OCI-LY3 (cell line): ENCODE measurements at regions not wholly inside any gene's neighbourhood (a gene's known extent, or its start where the extent isn't known, plus 50 kb on each side); places are given as distances from the start of the nearest gene placed in this dataset.

Experiments
- H2AFZ ChIP-seq: fragments of 200-600, 300-600 bp; shearing (Covaris generic); 2 replicates; pipeline ENCODE4 v1.6.0; 2014; ENCODE audit warnings: antibody characterized with exemption, low read depth, low read length
- H3K27ac ChIP-seq: fragments of 200-600, 300-600 bp; sonication (generic); 2 replicates; pipeline ENCODE4 v1.5.1; 2014; ENCODE audit warnings: mild to moderate bottlenecking, low read length, moderate library complexity, mixed read lengths
- H3K27me3 ChIP-seq: fragments of 200-600, 300-600 bp; sonication (generic); 2 replicates; pipeline ENCODE4 v1.6.1; 2014; ENCODE audit warnings: low read depth, low read length, mixed read lengths
- H3K36me3 ChIP-seq: fragments of 200-600, 300-600 bp; sonication (generic); replicated peaks from 2 replicates; pipeline ENCODE3; 2014; ENCODE audit warnings: low read depth, low read length, mixed read lengths
- H3K4me1 ChIP-seq: fragments of 300-600, 200-600 bp; sonication (generic); 2 replicates; pipeline ENCODE4 v1.6.1; 2014; ENCODE audit warnings: low read length, mixed read lengths
- H3K4me2 ChIP-seq: fragments of 200-600, 300-600 bp; sonication (generic); 2 replicates; pipeline ENCODE4 v1.6.1; 2014; ENCODE audit warnings: low read length, mixed read lengths
- H3K4me3 ChIP-seq: fragments of 300-600, 200-600 bp; sonication (generic); 2 replicates; pipeline ENCODE4 v1.5.1; 2014; ENCODE audit warnings: antibody characterized with exemption, mild to moderate bottlenecking, low read length, moderate library complexity
- H3K79me2 ChIP-seq: fragments of 300-600, 200-600 bp; shearing (Covaris generic); 2 replicates; pipeline ENCODE4 v1.6.1; 2014; ENCODE audit warnings: mild to moderate bottlenecking, low read length, mixed read lengths
- H3K9ac ChIP-seq: fragments of 300-600, 200-600 bp; shearing (Covaris generic); 2 replicates; pipeline ENCODE4 v1.6.0; 2014; ENCODE audit warnings: mild to moderate bottlenecking, low read length, moderate library complexity
- H3K9me3 ChIP-seq: fragments of 200-600, 300-600 bp; shearing (Covaris generic); 2 replicates; pipeline ENCODE4 v1.6.1; 2014; ENCODE audit warnings: low read length, mixed read lengths; ENCODE audit not compliant: insufficient read depth
- H4K20me1 ChIP-seq: fragments of 200-600, 300-600 bp; sonication (generic); 2 replicates; pipeline ENCODE4 v1.6.1; 2016; ENCODE audit warnings: low read length, mixed read lengths; ENCODE audit not compliant: insufficient read depth
- EZH2phosphoT487 ChIP-seq: fragments of 200-600 bp; shearing (Covaris generic); IDR thresholded peaks from 2 replicates; pipeline ENCODE4 v1.6.1; 2018; ENCODE audit warnings: antibody characterized with exemption, mixed run types, low read depth
- TF ChIP-seq, protein P1 (sequence below): fragments of 200-600, 300-600 bp; sonication (generic); IDR thresholded peaks from 2 replicates; pipeline ENCODE4 v1.5.1; 2014; ENCODE audit warnings: antibody characterized with exemption, low read length, low read depth

DNA sequence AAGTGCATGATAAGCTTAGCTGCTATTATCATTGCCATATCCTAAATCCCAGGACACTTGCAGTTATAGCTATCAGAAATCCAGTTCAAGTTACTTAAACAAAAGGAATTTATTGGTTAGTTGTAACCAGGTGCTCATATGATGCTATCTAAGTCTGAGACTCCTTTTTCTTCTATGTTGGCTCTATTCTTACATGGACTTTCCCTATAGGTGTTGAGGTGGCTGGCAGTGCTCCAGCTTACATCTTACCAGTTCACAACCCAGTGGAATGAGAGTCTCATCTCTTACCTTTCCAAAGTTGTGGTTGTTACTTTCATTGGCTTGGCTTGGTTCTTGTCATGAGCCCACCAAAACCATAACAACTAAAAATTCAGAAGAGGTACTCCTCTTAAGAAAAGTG lies 94.6 kb downstream of the DACT1 start:
- H4K20me1 ChIP-seq, result no peaks in the 10 kb centered on the region
- no peak overlapping the region for H3K9ac ChIP-seq
- no peak overlapping the region for H3K27ac ChIP-seq
- H3K79me2 ChIP-seq, result no peaks in the 10 kb centered on the region
- H2AFZ ChIP-seq, result no peak overlapping the region
- H3K36me3 ChIP-seq, result no peaks in the 10 kb centered on the region
- H3K27me3 ChIP-seq, result no peaks in the 10 kb centered on the region
- H3K4me2 ChIP-seq, result no peak overlapping the region
- TF ChIP-seq, protein P1, sequence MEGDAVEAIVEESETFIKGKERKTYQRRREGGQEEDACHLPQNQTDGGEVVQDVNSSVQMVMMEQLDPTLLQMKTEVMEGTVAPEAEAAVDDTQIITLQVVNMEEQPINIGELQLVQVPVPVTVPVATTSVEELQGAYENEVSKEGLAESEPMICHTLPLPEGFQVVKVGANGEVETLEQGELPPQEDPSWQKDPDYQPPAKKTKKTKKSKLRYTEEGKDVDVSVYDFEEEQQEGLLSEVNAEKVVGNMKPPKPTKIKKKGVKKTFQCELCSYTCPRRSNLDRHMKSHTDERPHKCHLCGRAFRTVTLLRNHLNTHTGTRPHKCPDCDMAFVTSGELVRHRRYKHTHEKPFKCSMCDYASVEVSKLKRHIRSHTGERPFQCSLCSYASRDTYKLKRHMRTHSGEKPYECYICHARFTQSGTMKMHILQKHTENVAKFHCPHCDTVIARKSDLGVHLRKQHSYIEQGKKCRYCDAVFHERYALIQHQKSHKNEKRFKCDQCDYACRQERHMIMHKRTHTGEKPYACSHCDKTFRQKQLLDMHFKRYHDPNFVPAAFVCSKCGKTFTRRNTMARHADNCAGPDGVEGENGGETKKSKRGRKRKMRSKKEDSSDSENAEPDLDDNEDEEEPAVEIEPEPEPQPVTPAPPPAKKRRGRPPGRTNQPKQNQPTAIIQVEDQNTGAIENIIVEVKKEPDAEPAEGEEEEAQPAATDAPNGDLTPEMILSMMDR, result no peak
- TF ChIP-seq EZH2phosphoT487, result no peak
- H3K4me1 ChIP-seq, result peaks cover 29% of the 10 kb centered on the region
- no peaks in the 10 kb centered on the region for H3K9me3 ChIP-seq
- H3K4me3 ChIP-seq, result no peak overlapping the region

DNA sequence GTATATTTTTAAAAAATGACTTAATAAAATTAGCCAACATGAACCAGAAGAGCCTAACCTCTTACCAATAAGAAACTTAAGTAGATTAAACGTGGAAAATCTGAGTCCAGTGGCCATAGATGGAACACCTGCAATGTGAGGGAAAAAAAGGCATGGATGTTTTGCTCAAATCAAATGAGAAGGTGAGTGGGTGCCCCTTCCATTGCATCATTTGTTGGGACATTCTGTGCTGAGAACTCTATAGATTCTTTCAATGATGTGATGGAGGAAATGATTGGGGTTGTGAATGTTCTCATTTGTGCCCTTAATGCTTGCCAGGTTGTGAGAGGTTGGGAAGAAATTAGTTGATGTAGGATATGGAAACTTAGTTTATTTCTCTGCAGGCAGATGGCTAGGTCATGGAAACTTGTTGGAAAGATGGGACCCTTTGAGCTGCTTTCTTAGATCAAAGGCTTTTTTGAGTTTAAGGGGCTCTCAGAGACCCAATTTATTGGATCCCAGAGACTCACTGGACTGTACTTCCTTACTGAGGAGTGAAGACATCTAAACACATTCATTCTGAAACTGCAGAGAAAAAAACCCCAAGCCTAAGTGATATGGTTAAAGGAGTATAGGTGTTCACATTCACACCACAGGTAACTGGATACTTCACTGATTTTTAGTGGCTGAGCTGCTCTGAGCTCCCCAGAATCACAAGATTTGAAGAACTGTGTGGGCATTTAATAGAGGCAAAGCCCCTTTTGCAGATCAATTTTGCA lies 95.9 kb downstream of the DACT1 start:
- no peaks in the 10 kb centered on the region for H4K20me1 ChIP-seq
- no peak overlapping the region for H3K9ac ChIP-seq
- H3K9me3 ChIP-seq, result no peaks in the 10 kb centered on the region
- peaks cover 29% of the 10 kb centered on the region for H3K4me1 ChIP-seq
- no peak for TF ChIP-seq EZH2phosphoT487
- TF ChIP-seq, protein P1, result no peak
- no peak overlapping the region for H3K27ac ChIP-seq
- no peaks in the 10 kb centered on the region for H3K27me3 ChIP-seq
- H2AFZ ChIP-seq, result no peak overlapping the region
- H3K36me3 ChIP-seq, result no peaks in the 10 kb centered on the region
- peak overlapping the region; percentile 60 for H3K4me2 ChIP-seq
- H3K79me2 ChIP-seq, result no peaks in the 10 kb centered on the region
- no peak overlapping the region for H3K4me3 ChIP-seq

DNA sequence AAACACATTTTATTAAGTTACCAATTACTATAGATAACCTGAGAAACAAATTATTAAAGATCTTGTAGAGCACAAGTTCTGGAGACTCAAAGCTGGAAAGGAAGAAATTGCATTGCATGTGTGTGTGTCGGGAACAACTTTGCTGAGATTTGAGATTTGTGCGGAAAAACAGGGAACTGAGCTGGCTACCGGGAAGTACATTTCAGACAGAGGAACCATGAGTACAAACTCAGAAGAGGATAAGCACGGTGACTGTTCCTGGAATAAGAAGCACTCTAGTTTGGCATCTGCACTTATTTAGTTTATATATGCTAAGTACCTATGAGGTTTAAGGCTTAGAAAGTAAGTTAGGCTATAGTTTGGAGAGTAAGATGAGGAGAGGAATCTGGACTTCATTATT lies 97.8 kb downstream of the DACT1 start:
- no peaks in the 10 kb centered on the region for H3K27me3 ChIP-seq
- H3K9ac ChIP-seq, result no peak overlapping the region
- TF ChIP-seq, protein P1, result no peak
- no peak for TF ChIP-seq EZH2phosphoT487
- H3K4me1 ChIP-seq, result peaks cover 40% of the 10 kb centered on the region
- no peaks in the 10 kb centered on the region for H3K36me3 ChIP-seq
- H3K9me3 ChIP-seq, result no peaks in the 10 kb centered on the region
- no peak overlapping the region for H2AFZ ChIP-seq
- H3K79me2 ChIP-seq, result no peaks in the 10 kb centered on the region
- 0 out of 2 replicates have a peak overlapping the region, but pooled peaks have one; percentile 29 for H3K4me3 ChIP-seq
- no peak overlapping the region for H3K27ac ChIP-seq
- no peaks in the 10 kb centered on the region for H4K20me1 ChIP-seq
- H3K4me2 ChIP-seq, result peak overlapping the region; percentile 60

DNA sequence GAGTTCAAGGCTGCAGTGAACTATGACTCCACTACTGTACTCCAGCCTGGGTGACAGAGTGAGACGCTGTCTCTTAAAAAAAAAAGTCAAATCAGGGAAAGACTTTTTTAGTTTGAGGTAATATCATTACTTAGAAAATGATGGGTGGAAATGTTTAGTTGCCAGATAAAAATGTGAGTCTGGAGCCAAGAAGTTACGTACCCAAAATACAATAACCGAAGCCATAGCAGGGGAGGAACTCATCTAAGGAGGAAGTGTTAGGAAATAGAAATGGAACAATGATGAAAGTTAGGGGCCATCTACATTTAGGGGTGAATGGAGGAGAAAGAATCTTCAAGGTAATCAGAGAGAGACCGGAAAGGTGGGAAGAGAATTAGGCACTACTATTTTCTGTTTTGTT lies 98.8 kb downstream of the DACT1 start:
- H3K4me2 ChIP-seq, result no peak overlapping the region
- H2AFZ ChIP-seq, result no peak overlapping the region
- no peaks in the 10 kb centered on the region for H3K9me3 ChIP-seq
- peaks cover 40% of the 10 kb centered on the region for H3K4me1 ChIP-seq
- no peaks in the 10 kb centered on the region for H3K36me3 ChIP-seq
- H3K9ac ChIP-seq, result no peak overlapping the region
- no peak overlapping the region for H3K4me3 ChIP-seq
- no peak overlapping the region for H3K27ac ChIP-seq
- TF ChIP-seq EZH2phosphoT487, result no peak
- TF ChIP-seq, protein P1, result no peak
- no peaks in the 10 kb centered on the region for H3K79me2 ChIP-seq
- no peaks in the 10 kb centered on the region for H4K20me1 ChIP-seq
- H3K27me3 ChIP-seq, result no peaks in the 10 kb centered on the region
